Sigmoid colon (tissue), 4 donors: ENCODE measurements at regions not wholly inside any gene's neighbourhood (a gene's known extent, or its start where the extent isn't known, plus 50 kb on each side); places are given as distances from the start of the nearest gene placed in this dataset.

Experiments
- POLR2A ChIP-seq, 2 donors: fragments of 450-650 bp; IDR thresholded peaks; one replicate each; pipeline ENCODE4 v1.6.1; 2016; ENCODE audit warnings: antibody characterized with exemption in 2 of 2, mild to moderate bottlenecking in 2 of 2, moderate library complexity in 2 of 2
- POLR2AphosphoS5 ChIP-seq, 4 donors: sonication (generic); formaldehyde crosslinking; IDR thresholded peaks; one replicate each; pipeline ENCODE4 v1.6.1; 2017; ENCODE audit warnings: antibody characterized with exemption in 4 of 4
- TF ChIP-seq, protein P1 (sequence below), 4 experiments: fragments of 450-650 bp in 3 of 4; fragments of 200-600 bp in 1 of 4; IDR thresholded peaks; one replicate each; pipeline ENCODE4 v1.5.1; 2016 to 2019; ENCODE audit warnings: antibody characterized with exemption in 4 of 4, mild to moderate bottlenecking in 3 of 4, moderate library complexity in 2 of 4

DNA sequence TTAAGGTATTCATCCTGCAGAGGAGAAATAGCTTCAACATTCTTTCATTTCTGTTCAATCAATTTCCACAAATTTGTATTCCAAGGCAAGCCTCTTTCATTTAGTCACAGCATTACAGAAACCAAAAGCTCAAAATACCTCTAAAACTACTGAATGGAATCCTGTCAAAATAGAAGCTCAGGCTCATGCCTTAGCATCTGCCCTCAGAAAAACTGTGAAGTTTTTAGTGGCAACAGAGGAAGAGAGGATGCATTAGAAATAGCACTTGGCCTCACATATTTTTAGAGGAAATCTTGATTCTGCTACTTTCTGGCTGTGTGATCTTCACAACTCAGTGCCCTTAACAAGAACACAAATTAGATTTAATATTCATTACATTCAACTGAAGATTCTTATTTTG, 69.1 kb upstream of the GALNT13 start:
- TF ChIP-seq POLR2A (IDR thresholded peaks at IDR 0.05) (no peak), POLR2AphosphoS5 (IDR thresholded peaks at IDR 0.05) (no peak)
- TF ChIP-seq, protein P1, sequence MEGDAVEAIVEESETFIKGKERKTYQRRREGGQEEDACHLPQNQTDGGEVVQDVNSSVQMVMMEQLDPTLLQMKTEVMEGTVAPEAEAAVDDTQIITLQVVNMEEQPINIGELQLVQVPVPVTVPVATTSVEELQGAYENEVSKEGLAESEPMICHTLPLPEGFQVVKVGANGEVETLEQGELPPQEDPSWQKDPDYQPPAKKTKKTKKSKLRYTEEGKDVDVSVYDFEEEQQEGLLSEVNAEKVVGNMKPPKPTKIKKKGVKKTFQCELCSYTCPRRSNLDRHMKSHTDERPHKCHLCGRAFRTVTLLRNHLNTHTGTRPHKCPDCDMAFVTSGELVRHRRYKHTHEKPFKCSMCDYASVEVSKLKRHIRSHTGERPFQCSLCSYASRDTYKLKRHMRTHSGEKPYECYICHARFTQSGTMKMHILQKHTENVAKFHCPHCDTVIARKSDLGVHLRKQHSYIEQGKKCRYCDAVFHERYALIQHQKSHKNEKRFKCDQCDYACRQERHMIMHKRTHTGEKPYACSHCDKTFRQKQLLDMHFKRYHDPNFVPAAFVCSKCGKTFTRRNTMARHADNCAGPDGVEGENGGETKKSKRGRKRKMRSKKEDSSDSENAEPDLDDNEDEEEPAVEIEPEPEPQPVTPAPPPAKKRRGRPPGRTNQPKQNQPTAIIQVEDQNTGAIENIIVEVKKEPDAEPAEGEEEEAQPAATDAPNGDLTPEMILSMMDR (IDR thresholded peaks at IDR 0.05) = no peak
